ENCODE measurements at regions not wholly inside any gene's neighbourhood (a gene's known extent, or its start where the extent isn't known, plus 50 kb on each side); places are given as distances from the start of the nearest gene placed in this dataset.
"Not testable (repeated sequence)": the region's sequence is repeated elsewhere in the genome, so short reads cannot be mapped to it uniquely, and the experiment has no call there.

GRCh38 chr5:42241636-42242035 lies 181.6 kb upstream of the GHR start:
- no peak for DNase-seq (ENCODE audit: low read depth in 2 of 2)

- DNase-seq (ENCODE audit: low read depth in 2 of 2) = no peak
Observed at GRCh38 chr5:42242210-42242609, 181.0 kb upstream of the GHR start.

DNA sequence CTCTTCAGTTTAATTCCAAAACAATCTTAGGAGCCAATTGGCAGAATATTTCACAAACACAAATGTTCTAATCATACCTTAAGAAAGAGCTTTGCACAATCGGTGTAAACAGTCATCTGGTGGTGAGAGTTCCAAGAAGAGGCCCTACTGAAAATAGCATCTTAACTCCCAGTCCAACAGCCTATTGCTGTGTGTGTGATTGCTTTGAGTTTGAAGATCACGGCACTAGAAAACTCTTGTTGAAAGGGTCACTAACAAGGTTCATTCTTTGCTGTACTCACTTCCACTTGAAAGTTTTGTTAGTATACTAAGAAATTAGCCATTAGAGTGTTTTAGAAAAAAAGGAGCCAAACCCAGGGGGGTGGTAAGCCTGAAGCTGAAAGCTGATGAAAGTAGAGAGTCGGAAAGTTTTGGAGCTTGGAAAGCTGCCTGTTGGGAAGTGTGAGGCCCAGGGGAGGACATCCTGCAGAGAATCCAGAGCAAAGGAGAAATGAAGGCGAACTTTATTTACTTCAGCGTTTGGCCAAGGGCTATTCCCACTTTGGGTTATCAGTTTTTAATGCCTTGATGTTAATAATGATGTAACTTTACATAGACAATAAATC lies 180.3 kb upstream of the GHR start:
- DNase-seq (ENCODE audit: low read depth in 2 of 2) = no peak

DNA sequence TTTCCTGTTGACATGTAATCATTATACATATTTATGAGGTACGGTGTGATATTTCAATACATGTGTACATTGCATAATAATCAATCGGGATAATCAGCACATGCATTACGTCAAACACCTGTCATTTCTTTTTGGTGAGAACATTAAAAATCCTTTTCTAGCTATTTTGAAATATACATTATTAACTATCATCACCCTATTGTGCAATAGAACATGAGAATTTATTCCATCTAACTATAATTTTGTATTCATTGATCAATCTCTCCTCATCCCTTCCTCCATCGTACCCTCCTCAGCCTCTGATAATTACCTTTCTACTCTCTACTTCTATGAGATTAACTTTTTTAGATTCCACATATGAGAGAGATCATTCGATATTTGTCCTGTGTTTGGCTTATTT lies 170.9 kb upstream of the GHR start:
- DNase-seq (ENCODE audit: low read depth in 2 of 2) = no peak

GRCh38 chr5:42259914-42260313 lies 163.3 kb upstream of the GHR start:
- not testable (repeated sequence) for DNase-seq (ENCODE audit: low read depth in 2 of 2)

- DNase-seq (ENCODE audit: low read depth in 2 of 2) = no peak
Observed at GRCh38 chr5:42267091-42267490, 156.1 kb upstream of the GHR start.

DNA sequence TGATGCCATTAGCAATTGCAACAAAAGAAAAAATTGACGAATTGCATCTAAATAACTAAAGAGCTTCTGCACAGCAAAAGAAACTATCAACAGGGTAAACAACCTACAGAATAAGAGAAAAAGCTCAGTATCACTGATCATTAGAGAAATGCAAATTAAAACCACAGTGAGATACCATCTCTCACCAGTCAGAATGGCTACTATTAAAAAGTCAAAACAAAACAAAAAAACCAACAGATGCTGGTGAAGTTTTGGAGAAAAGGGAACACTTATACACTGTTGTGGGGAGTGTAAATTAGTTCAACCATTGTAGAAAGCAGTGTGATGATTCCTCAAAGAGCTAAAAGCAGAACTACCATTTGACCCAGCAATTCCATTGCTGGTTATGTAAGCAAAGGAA lies 155.1 kb upstream of the GHR start:
- not testable (repeated sequence) for DNase-seq (ENCODE audit: low read depth in 2 of 2)

DNA sequence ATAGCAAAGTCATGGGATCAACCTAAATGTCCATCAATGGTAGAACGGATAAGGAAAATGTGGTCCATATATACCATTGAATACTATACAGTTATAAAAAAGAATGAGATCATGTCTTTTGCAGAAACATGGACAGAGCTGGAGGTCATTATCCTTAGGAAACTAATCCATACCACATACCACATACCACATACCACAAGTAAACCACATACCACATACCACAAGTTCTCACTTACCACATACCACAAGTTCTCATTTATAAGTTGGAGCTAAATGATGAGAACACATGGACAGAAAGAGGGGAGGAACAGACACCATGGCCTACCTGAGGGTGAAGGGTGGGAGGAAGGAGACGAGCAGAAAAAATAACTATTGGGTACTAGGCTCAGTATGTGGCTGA lies 154.6 kb upstream of the GHR start:
- no peak for DNase-seq (ENCODE audit: low read depth in 2 of 2)

DNA sequence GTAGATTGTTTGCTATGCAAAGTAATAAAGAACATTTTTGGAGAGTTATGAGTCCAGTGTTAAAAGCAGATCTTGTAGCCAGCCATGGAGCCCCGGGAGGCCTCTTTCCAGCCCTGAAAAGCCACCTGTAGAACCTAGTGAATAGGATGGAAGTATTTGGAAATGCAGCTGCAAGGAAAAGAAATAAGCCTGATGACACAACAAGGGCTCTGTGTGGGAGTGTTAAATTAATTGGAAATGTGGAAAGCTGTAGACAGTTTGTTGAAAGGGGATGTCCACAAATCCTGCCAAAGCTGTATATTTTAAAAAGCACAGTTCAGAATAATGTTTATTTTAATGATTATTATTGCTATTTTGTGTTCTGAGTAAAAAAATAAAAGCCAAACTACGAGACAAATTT lies 152.5 kb upstream of the GHR start:
- DNase-seq (ENCODE audit: low read depth in 2 of 2) = no peak

DNA sequence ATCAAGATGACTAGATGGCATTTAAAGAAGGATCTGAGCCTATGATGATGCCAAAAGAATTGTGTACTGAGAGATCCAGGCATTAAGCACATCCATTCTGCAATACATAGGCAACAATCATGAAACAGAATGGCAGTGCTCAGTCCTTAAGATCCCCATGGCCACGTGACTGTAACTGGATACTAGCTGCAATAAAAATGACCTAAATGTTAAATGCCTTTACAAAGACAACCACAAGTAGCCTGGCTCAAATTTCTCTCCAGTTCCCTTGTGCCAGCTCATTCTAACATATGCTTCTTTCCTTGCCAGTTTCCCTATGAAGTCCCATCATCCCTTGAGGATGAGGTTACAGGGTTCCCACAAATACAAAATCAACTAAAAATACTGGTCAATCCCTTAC lies 148.3 kb upstream of the GHR start:
- DNase-seq (ENCODE audit: low read depth in 2 of 2) = no peak

DNA sequence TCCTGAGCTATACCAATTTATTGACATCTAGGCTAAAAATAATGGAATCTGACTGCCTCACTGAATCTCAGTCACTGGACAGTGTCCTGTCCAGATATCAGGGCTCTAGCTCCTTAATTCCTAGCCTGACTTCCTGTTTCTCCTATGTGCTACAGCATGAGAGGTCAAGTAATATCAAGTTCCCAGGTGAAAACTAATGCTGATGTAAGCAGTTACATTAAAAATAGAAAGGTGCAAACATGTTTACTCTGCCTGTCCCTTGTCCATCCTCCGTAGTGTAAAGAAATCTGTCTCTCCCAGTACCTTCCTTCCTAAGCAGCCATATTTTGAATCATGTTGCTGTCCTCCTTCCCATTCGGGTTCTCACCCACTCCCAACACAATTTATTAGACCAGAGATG lies 145.9 kb upstream of the GHR start:
- no peak for DNase-seq (ENCODE audit: low read depth in 2 of 2)

DNA sequence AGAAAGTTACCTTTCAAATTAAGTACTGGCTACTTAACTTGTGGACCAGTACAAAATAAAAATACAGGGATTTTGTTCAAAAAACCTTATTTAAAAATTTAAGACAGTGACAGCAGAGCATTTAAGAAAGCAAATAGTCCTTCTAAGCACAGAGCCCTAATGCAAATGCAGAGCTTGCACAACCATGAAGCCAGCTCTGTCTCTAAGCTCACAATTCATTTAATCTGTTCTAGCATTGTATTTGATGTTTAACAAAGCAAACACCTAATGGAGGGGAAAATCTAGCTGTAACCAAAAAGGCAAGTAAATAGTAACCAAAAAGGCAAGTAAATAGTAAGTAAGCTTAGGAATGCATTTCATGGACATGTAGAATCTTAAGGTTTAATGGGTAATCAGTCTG lies 138.7 kb upstream of the GHR start:
- no peak for DNase-seq (ENCODE audit: low read depth in 2 of 2)

DNA sequence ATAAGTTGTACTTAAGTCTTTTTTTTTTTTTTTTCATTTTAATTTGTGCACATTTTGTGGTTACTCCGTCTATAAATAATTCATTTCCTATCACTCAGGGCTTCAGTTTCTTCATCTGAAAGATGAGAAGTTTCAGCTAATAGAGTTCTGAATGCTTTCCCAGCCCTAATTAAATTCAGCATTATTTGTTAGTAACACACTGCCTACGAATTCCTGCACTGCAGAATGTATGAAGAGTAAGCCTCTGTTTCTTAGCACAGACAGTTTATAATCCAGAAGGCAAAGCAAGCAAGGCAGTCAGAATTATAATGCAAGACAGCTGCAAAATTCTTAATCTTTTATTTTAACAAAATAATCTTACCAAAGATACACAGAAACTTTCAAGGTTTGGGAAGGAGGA lies 138.0 kb upstream of the GHR start:
- no peak for DNase-seq (ENCODE audit: low read depth in 2 of 2)

GRCh38 chr5:42300496-42300895 lies 122.7 kb upstream of the GHR start:
- no peak for DNase-seq (ENCODE audit: low read depth in 2 of 2)

DNA sequence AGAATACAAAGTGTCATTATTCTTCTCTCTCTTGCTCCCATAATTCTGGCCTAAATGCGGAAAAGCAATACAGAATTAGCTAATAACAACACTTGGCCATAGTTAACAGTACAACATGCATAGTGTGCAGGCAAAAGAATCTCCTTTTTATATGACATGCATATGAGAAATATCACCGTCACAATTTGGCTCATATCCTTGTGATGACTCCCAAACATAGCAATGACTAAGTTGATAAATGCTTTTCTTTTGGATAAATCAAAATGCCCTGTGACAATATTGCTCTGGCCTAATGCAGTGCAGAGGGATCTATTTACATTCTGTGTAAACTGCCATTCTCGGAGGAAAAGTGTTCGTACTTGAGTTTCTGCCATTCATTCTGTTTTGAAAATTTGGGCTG lies 121.9 kb upstream of the GHR start:
- no peak for DNase-seq (ENCODE audit: low read depth in 2 of 2)

- no peak for DNase-seq (ENCODE audit: low read depth in 2 of 2)
Observed at GRCh38 chr5:42302186-42302585, 121.1 kb upstream of the GHR start.

DNA sequence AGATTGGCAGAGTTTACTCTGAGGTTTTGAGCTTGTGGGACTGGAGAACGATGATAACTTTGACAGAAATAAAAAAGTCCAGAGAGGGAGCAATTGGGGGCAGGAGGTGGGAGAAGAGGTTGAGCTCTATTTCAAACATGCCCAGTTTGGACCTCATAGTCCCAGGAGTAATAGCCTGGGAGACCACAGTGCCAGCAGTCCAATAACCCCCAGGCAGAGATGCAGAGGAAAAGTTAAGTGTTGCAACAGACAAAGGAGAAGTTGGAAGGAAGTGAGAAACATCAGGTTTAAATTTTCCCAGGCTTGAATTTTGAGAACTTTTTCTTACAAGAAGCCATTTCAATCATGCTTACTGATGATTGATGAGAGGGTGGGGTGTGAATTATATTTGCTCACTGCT lies 117.0 kb upstream of the GHR start:
- no peak for DNase-seq (ENCODE audit: low read depth in 2 of 2)

DNA sequence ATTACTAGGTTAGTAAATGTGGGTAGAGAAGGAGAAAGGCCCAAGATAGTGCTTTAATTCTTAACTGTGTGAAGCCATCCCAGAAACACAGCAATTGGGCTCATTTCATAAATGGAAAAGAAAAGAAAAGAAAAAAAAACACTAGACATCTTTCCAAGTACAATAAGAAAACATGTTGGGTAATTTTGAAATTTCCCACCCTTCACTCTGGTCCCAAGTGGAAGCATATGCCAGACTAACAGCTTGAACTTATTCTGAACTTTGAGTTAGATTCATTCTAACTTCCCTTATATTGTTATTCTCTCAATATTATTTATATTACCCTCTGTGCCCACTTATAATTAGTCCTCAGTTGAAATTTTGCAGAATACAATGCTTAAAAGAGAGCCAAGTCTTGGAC lies 113.4 kb upstream of the GHR start:
- DNase-seq (ENCODE audit: low read depth in 2 of 2) = no peak

- no peak for DNase-seq (ENCODE audit: low read depth in 2 of 2)
Observed at GRCh38 chr5:42315214-42315613, 108.0 kb upstream of the GHR start.

GRCh38 chr5:42317575-42317974 lies 105.7 kb upstream of the GHR start:
- DNase-seq (ENCODE audit: low read depth in 2 of 2) = no peak

DNA sequence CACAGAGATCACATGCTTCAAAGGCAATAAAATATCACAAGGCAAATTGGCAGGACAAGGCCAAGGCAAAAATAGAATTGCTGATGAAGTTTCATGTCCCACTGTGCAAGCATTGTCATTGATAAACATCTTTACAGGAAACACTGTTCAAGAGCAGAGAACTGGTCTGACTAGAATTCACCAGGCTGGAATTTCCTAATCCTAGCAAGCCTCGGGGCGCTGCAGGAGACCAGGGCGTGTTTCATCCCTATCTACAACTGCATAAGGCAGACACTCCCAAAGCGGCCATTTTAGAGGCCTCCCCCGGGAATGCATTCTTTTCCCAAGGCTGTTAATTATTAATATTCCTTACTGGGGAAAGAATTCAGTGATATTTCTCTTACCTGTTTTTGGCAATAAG lies 103.7 kb upstream of the GHR start:
- DNase-seq (ENCODE audit: low read depth in 2 of 2) = not testable (repeated sequence)

- no peak for DNase-seq (ENCODE audit: low read depth in 2 of 2)
Observed at GRCh38 chr5:42321785-42322184, 101.5 kb upstream of the GHR start.

GRCh38 chr5:42337143-42337542 lies 86.1 kb upstream of the GHR start:
- no peak for DNase-seq (ENCODE audit: low read depth in 2 of 2)

- no peak for DNase-seq (ENCODE audit: low read depth in 2 of 2)
Observed at GRCh38 chr5:42337607-42338006, 85.6 kb upstream of the GHR start.

DNA sequence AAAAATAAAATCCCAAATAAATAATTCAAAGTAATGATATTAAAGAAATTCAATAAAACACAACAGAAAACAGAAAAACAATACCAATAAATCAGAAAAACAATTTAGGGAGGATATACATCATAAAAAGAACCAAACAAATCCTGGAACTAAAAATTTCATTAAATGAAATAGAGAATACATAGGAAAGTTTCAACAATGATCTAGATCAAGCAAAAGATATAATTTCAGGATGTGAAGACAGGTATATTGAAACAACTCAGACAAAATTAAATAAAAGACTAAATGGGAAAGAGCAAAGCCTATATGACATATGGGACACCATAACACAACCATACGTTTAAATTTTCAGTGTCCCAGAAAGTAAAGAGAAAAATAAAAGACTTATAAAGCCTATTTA lies 85.1 kb upstream of the GHR start:
- no peak for DNase-seq (ENCODE audit: low read depth in 2 of 2)
